GM21390 (cell line): ENCODE measurements at regions not wholly inside any gene's neighbourhood (a gene's known extent, or its start where the extent isn't known, plus 50 kb on each side); places are given as distances from the start of the nearest gene placed in this dataset.
"Not testable (repeated sequence)": the region's sequence is repeated elsewhere in the genome, so short reads cannot be mapped to it uniquely, and the experiment has no call there.

Source experiments
- ATAC-seq: cut with Tn5 transposase; IDR thresholded peaks from one replicate; pipeline ENCODE4 v1.9.1; 2021; ENCODE audit not compliant: unreplicated experiment

DNA sequence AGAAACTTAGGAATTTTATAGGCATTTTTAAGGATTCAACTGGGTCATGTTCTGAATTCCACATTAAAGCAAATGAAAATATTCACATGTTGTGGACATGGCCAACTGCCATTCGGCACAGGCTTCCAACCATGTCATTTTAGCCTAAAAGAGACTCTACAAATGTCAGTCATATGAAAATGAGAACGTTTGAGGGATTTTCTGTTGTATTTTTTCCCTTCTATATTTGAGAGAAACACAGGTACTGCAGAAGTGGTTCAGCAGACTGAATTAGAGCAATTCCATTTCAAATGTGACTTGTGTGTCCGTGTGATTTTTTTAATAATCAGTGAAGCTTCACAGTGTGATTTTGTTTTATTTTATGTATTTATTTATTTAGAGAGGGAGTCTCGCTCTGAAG is 124.3 kb downstream of the TP53TG3F start:
- ATAC-seq: not testable (repeated sequence)

DNA sequence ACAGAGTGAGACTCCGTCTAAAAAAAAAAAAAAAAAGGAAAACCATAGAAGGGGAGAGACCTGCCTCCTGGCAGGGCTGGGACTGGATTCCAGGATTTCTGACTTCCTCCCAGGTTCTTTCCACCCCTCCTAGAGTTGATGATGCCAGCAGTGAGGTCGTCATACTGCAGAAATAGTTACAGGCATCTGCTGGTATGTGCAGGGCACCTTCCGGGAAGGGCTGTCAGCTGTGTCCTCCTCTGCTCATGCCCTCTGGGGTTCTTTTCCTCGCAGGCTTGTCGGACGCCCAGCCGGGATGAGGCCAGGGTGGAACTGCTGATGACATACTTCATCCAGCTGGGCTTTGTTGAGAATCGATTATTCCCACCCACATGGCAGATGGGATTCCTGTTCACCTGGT is 129.2 kb downstream of the TP53TG3F start:
- not testable (repeated sequence) for ATAC-seq

DNA sequence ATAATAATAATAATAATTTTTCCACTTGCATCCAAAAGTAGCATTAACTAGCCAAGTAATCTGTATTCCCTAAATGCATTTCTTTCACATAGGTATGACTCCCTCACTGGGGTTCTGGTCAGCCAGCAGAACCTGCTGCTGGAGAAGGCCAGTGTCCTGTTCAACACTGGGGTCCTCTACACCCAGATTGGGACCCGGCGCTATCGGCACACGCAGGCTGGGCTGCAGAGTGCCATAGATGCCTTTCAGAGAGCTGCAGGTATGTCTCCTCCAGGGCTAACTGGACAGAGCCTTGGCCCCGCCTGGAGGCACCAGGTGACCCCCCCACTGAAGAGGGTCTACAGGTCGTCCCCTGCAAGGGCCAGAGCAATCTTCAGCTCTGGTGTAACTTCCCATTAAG is 133.9 kb downstream of the TP53TG3F start:
- not testable (repeated sequence) for ATAC-seq

DNA sequence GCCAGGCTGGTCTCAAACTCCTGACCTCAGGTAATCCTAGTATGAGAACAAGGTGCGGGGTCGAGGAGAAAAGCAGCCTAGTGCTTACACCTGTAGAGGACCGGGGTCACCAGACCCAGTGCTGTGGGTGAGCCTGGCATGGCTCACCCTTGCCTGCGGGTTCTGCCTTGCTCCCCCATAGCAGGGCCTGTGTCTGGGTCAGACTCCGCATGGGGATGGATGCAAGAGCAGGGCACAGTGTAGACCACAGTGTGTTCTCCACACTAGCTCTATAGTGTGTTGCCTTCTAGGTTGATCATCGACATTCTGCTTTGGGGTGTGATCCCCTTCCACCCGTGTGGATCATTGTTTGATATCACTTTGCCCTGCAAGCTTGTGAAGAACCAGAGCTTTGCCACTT is 135.7 kb downstream of the TP53TG3F start:
- not testable (repeated sequence) for ATAC-seq

DNA sequence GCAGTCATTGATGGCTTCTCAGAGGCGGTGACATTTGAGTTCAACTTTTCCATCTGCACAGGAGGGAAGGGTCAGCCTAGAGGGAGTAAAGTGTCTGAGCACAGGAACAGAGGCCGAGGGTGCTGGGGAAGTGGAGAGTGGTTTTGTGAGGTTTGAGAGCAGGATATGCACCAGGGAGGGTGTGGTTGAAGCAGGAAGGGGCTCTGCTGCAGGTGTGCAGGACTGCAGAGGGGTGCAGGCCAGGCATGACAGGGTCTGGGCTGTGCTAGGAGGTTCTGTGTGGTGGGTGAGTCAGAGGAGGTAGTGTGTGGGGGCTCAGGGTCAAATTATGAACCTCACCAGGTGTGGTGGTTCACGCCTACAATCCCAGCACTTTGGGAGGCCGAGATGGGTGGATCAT is 141.6 kb downstream of the TP53TG3F start:
- peak; percentile 77 for ATAC-seq

DNA sequence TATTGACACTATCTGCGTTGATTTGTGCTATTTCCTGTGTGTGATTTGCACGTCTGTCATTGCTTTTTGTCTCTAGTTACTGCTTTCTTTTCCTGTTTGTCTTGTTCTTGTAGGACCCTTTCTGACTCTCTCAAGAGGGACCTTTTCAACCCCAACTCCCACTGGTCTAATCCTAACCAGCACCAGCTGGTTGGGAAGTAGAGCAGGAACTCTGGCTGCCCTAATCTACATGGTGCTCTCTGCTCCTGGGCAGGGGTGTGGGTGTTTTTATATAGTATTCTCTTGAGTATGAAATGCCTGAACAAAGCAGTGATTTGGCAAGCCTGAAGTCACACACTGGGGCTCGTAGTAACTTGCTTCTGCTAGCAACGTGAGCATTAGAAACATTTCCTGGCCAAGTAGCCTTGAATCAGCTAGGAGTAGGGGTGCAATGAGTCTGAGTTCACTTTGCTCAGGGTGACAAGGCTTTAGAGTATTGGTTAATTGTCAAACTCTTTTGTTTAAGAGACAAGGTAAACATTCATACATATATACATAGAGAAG is 164.2 kb downstream of the TP53TG3F start:
- ATAC-seq: not testable (repeated sequence)

DNA sequence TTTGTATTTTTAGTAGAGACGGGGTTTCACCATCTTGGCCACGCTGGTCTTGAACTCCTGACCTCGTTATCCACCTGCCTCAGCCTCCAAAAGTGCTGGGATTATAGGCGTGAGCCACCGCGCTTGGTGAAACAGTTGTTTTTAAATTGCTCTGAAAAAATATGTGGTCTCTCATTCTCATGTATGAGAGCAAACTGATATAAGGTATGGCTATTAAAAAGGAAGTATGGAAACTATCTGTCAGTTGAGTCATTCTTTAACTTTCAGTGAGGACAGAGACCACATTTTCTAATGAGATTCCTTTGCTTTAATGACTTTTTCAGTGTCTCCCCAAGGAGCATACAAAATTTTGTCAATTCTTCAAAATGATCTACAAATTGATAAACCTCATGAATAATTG is 169.5 kb downstream of the TP53TG3F start:
- ATAC-seq: not testable (repeated sequence)

DNA sequence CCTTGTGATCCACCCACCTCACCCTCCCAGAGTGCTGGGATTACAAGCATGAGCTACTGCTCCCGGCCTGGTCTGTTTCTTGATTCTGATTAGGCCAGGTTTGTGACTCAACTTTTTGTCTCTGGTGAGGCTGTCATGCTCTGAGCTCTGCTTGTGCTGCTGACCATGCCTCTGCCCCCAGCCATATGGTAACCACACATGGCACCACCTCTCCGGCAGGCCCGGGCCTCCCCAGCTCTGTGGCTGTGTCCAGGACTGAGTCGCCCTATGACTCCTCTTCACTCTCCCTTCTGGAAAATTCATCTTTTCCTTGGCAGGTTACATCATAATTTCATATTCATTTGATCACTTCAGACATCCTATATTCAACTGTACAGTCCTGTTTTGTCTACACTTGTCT is 172.3 kb downstream of the TP53TG3F start:
- ATAC-seq: not testable (repeated sequence)

DNA sequence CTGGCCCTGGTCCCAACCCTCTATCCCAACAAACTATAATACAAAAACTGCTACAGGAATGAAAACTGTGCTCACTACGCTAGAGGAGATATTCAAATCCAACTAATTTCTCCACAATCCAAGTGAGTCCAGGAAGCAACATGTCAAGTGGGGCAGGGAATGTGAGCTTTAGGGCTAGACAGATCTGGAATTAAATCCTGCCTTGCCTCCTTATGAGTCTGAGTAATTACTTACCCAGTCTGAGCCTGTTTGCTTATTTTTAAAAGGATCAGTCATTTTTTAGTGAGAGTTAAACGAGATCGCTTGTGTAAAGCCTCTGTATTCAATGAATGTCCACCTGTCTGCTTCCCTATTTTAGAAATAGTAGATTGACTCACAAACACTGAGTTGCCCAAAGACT is 174.6 kb downstream of the TP53TG3F start:
- not testable (repeated sequence) for ATAC-seq

DNA sequence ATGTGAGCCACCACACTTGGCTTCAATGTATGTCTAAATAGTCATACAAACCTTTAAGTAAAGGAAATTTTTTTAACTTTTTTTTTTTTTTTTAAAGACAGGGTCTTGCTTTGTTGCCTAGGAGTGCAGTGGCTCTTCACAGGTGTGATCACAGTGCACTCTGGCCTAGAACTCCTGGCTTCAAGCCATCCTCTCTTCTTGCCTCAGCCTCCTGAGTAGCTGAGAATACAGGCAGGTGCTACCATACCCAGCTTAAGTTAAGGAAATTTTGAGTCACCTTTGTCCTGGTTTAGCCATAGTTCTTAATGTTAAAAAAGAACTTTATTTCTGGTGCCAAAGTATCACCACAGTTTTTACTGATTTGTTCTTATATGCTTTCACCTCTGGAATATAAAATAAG is 177.3 kb downstream of the TP53TG3F start:
- not testable (repeated sequence) for ATAC-seq

DNA sequence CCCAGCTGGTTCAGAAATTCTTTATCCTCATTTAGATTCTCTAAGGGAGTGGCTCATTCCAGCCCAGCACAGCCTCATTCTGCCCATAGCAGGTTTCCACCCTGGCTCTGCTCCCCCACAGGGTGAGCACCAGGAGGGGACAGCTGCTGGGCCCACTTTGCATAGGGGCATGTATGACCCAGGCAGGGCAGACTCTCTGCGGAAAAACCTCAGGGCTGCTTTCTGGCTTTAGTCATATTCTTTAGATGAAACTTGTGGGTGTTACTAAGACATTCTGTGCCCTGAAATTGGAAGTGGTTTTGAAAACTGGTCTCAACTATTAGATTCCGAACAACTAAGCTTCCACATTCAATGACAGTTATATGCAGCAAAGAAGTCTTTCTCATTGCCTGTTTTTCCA is 183.9 kb downstream of the TP53TG3F start:
- peak; percentile 88 for ATAC-seq

DNA sequence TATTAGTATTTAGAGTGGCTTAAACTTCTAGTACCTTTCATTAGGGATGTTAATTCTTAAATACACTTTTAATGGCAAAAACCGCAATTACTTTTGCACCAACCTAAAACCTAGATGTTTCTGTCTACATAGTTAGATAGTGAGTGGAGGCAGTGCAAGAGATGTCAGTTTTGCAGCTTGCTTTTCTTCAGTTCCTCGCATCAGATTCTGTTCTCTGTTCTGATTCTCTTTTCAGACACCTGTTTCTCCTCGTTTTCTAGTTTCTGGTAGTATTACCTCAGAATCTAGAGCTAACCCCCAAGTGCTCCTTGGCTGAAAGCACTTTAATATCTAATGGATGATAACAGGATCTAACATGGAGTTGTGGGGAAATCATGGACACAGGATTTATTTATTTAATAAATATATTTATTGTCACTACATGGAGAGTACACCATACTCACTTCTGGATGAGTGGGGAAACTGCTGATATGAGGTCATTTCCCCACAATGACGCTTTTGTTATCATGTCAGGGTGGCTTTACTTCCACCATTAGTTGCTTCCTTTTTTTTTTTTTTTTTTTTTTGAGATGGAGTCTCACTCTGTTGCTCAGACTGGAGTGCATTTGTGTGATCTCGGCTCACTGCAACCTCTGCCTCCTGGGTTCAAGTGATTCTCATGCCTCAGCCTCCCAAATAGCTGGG is 184.4 kb downstream of the TP53TG3F start:
- ATAC-seq: peak; percentile 79

DNA sequence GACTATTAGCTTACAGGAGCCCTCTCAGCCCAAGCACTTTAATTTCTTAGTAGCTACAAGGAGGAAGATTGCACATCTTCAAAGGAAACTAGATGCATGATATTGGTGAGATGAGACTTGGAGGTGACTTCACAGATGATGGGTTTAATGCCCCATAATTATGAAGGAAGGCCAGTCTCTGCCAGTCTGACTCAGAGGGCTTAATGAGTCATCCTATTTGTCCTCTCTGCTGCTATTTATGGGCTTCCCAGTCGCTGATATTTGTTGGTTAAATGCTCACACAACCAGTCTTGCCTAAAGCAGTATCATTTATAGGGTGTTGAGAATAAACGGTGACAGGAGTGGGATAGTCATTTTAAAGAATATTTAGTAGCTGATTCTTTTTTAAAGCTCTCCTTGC is 187.0 kb downstream of the TP53TG3F start:
- ATAC-seq: not testable (repeated sequence)

DNA sequence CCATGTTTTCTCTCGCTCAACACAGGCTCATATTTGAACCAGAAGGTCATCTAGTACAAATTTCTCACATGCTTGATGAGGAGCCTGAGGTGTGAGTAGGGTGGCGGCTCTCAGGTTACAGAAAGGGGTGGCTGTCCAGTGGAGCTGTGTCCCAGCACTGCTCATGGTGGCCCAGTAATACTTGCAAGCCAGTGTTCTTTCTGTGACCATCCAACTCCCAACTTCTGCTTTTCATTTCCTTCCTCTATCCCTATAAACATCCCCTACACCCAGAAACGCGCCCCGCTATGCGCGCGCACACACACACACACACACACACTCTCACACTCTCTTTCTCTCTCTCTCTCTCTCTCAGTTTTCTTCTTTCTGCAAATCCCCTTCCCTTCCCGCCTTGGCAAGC is 196.3 kb downstream of the TP53TG3F start:
- ATAC-seq: not testable (repeated sequence)

DNA sequence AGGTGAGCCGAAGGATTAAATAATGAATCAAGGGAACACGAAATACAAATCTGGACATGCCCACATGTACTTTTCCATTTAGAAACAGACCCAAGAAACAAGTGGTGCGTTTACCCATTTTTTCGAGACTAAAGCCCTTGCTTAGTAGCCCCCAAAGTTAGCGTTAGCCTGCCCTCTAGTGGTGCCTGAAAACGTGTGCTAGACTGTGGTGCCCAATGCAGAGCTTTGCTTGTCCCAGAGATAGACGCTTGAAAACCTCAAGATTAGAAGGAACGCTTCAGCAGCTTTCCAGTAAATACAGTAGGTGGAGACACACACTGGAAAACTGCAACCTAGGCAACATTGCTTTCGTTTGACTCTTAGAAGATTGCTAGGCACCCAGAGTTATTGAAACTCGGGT is 197.0 kb downstream of the TP53TG3F start:
- ATAC-seq: peak; percentile 63

DNA sequence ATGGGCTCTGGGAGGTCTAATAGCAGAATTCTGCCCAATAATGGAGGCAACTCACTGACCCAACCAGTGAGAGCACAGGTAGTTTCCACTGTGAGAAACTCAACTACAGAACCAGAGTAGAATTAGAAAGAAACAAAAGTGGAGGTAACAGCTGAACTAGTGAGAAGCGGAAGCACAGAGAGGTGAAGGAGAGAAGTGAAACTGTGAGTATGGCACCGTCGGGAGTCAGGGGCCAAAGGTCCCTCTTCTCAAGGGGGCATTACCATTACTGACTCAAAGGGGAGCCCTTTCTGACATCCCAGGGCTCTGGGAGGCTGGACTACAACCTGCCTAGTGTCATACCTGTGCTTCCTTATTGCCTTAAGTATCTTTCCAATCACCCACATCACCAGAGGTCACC is 198.3 kb downstream of the TP53TG3F start:
- peak; percentile 56 for ATAC-seq

DNA sequence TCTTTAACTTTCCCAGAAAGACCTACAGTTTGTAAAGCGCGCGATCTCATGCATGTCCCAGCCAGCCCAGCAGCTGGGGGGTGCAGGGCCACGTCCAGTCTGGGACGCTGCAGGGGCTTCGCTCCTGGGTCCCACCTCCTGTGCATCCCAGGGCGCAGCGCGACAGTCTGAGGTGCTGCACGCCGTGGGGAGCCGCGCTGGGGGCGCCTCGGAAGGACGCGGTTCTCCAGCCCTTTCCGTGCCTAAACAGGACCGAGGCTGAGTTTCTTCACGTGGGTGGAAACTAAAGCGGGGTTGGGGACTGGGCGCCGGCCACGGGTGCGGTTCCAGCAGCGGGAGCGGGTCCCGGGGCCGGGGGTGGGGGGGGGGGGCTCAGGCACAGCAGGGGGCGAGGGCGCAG is 221.4 kb downstream of the TP53TG3F start:
- ATAC-seq: not testable (repeated sequence)

DNA sequence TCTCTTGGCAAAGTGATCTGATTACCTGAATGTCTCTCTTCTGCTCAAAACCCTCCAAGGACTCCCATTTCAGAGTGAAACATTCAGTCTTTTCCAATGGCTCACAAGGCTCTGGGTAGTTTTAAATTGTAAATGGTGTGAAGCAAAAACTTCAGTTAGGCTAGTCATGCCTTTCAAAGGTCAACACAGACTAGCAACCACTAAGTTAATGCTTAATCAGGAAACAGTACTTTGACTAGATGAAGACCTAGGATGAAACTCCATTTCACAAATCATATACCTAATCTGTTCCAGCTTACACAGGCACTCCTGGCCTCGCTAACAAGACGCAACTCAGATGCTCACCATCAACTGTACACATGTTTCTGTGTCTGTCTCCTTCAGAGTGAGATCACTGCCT is 240.9 kb downstream of the TP53TG3F start:
- ATAC-seq: not testable (repeated sequence)

DNA sequence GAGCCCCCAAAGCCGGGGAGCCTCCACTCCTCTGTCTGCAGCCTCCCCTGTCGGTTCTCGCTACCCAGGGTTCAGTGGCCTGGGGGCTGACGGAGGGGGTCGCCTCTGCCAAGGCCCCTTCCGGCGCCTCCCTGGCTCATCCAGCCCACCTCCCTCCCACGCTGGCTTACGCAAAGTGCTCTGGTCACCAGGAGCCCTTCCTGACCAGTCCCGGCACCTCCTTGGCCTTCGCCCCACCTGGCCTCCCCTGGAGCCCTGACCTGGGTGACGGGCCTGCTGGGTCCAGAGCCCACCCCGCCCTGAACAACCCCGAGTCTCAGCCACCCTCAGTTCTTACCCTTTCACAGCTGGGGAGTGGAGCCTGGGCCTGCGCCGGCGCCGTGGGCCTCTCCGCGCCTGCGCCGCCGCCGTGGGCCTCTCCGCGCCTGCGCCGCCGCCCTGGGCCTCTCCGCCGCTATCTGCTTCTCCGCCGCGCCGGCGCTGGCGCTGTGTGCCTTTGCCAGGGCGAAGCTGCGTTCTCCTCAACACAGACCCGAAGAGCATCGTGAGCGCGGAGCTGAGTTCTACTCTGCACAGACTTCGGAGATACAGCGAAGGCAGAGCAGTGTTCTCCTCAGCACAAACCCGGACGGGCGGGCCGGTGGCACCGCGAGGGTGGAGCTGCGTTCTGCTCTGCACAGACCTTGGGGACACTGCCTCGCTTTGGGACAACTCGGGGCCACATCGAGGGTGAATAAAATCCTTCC is 247.6 kb downstream of the TP53TG3F start:
- not testable (repeated sequence) for ATAC-seq

DNA sequence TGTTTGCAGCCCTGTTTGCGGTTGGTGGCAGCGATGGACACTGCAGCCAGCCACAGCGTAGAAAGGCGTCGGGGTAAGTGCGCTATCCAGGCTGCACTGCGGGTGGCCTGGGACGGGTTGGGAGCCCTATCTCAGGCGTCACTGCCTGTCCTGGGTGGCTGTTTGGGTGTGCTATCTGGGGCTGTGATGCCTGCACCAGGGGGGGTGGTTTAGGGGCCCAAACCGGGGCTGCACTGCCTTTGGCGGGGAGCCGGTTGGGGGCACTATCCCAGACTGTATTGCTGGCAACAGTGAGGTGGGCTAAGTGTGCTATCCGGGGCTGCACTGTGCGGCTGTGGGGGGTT is 248.2 kb downstream of the TP53TG3F start:
- ATAC-seq: not testable (repeated sequence)

DNA sequence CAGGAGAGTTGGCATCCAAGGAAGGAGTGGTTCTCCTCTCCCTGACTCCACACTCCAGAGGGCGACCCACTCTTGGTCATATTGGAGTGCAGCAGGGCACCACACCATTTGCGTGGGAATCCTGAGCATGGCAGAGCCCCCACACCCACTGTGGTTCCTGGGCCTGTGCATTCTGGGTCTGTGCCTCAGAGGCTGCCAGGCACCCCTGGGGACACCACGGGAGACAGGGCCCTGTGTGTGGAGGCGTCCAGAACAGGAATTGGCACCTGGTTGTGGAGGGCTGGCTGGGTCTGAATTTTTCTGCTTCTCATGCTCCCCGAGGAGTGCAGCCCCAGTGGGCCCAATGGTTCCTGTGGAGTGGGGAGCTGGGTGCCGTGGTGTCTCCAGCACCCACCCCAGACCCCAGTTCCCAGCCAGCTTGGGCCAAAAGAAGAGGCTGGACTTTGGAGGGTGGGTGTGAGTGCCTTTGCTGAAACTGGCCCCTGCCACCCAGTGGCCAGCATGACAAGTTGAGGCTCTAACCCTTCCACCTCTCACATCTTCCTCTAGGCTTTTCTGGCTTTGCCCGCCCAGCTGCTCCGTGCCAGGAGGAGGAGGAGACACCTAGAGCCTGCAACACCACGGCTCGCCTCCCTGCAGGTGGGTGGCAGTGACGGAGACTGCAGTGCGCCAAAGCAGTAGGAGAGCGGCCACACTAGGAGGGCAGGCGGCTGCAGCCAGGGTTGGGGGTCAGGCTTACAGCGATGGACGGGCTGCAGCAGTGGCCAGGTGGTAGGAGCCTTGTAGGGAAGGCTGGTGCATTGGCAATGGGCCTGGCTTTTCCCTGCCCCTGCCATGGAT is 250.7 kb downstream of the TP53TG3F start:
- ATAC-seq: not testable (repeated sequence)
